Prostate gland (tissue), 2 donors: ENCODE measurements at regions not wholly inside any gene's neighbourhood (a gene's known extent, or its start where the extent isn't known, plus 50 kb on each side); places are given as distances from the start of the nearest gene placed in this dataset.

Source experiments
- POLR2AphosphoS5 ChIP-seq: sonication (generic); formaldehyde crosslinking; IDR thresholded peaks from one replicate; pipeline ENCODE4 v1.6.1; 2017; ENCODE audit warnings: antibody characterized with exemption
- TF ChIP-seq, protein P1 (sequence below), 4 experiments: fragments of 200-600 bp in 2 of 4; fragments of 450-650 bp in 2 of 4; sonication (generic) in 2 of 4; IDR thresholded peaks; 1 replicate in 3 of 4; 2 replicates in 1 of 4; pipeline ENCODE4 v1.5.1; 2016 to 2019; ENCODE audit warnings: antibody characterized with exemption in 4 of 4, mild to moderate bottlenecking in 2 of 4, moderate library complexity in 2 of 4

DNA sequence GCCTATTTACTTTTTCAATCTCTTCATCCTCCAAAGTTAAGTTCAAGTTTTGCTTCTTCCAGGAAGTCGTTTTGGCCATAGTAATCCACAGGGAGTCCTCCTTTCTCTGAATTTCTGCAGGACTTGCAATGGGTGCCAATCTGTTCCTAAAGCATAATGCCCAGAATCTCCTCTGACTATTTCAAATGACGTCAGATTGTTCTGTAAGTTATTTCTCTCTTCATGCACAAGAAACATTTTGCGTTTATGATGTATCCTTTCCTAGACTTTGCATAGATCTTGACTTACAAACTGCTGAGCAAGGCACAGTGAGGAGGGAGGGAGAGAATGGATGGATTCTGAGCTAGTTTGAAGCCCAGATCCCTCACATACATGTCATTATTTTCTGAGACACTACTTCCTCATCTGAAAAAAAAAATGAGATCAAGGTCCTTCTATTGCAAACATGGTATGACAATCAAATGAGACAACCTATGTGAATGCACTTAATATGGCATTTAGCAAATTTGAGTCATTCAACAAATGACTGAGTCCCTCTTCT is 103.1 kb downstream of the MEX3B start:
- TF ChIP-seq, protein P1, sequence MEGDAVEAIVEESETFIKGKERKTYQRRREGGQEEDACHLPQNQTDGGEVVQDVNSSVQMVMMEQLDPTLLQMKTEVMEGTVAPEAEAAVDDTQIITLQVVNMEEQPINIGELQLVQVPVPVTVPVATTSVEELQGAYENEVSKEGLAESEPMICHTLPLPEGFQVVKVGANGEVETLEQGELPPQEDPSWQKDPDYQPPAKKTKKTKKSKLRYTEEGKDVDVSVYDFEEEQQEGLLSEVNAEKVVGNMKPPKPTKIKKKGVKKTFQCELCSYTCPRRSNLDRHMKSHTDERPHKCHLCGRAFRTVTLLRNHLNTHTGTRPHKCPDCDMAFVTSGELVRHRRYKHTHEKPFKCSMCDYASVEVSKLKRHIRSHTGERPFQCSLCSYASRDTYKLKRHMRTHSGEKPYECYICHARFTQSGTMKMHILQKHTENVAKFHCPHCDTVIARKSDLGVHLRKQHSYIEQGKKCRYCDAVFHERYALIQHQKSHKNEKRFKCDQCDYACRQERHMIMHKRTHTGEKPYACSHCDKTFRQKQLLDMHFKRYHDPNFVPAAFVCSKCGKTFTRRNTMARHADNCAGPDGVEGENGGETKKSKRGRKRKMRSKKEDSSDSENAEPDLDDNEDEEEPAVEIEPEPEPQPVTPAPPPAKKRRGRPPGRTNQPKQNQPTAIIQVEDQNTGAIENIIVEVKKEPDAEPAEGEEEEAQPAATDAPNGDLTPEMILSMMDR (IDR thresholded peaks at IDR 0.05), result no peak
- TF ChIP-seq POLR2AphosphoS5, result no peak
